ENCODE measurements at regions not wholly inside any gene's neighbourhood (a gene's known extent, or its start where the extent isn't known, plus 50 kb on each side); places are given as distances from the start of the nearest gene placed in this dataset.

GRCh38 chr2:215500466-215500865 is 64.6 kb upstream of the FN1 start:
- Histone ChIP-seq H3K4me3 (ENCODE audit: low read depth in 2 of 2, low read length in 1 of 2) (no peak overlapping the region), H3K4me1 (ENCODE audit: control insufficient read depth in 1 of 2, insufficient read depth in 2 of 2, low read depth in 1 of 2, low read length in 1 of 2) (peaks cover 0 to 20% of the 10 kb centered on the region in 2 experiments; a peak in 1 of 4 replicates), H3K9ac (no peak overlapping the region), H3K4me2 (no peak overlapping the region), H3K9me2 (no peaks in the 10 kb centered on the region), H3K9me3 (no peaks in the 10 kb centered on the region), H3K27ac (ENCODE audit: low read depth in 2 of 2, low read length in 1 of 2) (no peak overlapping the region), H3K36me3 (replicated peaks in 1 of 2; ENCODE audit: control insufficient read depth in 1 of 2, insufficient read depth in 2 of 2, low read length in 1 of 2) (no peaks in the 10 kb centered on the region), H3K27me3 (ENCODE audit: insufficient read depth) (no peaks in the 10 kb centered on the region), H2AFZ (ENCODE audit: low read depth) (no peak overlapping the region), H3K79me2 (ENCODE audit: insufficient read depth) (no peaks in the 10 kb centered on the region), H3F3A (replicated peaks; ENCODE audit: insufficient read depth) (peaks cover 7% of the 10 kb centered on the region), H4K20me1 (ENCODE audit: insufficient read depth) (no peaks in the 10 kb centered on the region)
- ChIA-PET CTCF (no interaction called here), POLR2A (no interaction called here)
- TF ChIP-seq MAX (IDR thresholded peaks at IDR 0.05; ENCODE audit: low read depth) (no peak), RXRA (IDR thresholded peaks at IDR 0.05; ENCODE audit: borderline replicate concordance, low read depth) (no peak), NRF1 (IDR thresholded peaks at IDR 0.05; ENCODE audit: low read depth, low read length) (no peak), ZBTB33 (IDR thresholded peaks at IDR 0.05; ENCODE audit: borderline replicate concordance, low read depth) (no peak), ELF1 (IDR thresholded peaks at IDR 0.05) (no peak), YY1 (IDR thresholded peaks at IDR 0.05; ENCODE audit: low read depth) (no peak), FOSL2 (IDR thresholded peaks at IDR 0.05; ENCODE audit: borderline replicate concordance, low read depth) (no peak), TCF12 (IDR thresholded peaks at IDR 0.05) (no peak), FOXJ3 (CRISPR knock-in tag; IDR thresholded peaks at IDR 0.05) (no peak), GATA2 (CRISPR knock-in tag; IDR thresholded peaks at IDR 0.05) (no peak), CTCF (IDR thresholded peaks at IDR 0.05) (no peak), TEAD4 (IDR thresholded peaks at IDR 0.05; ENCODE audit: borderline replicate concordance, insufficient read depth) (no peak), USF2 (IDR thresholded peaks at IDR 0.05; ENCODE audit: borderline replicate concordance, low read depth, low read length) (no peak), USF1 (IDR thresholded peaks at IDR 0.05; ENCODE audit: borderline replicate concordance, low read depth) (no peak)
- DNase-seq, result no peak

All from SK-N-SH (cell line).